ENCODE measurements at regions not wholly inside any gene's neighbourhood (a gene's known extent, or its start where the extent isn't known, plus 50 kb on each side); places are given as distances from the start of the nearest gene placed in this dataset.

GRCh38 chr6:155890409-155890808 lies 434.8 kb upstream of the NOX3 start:
- H3K27me3 Mint-ChIP-seq (ENCODE audit: unreplicated experiment): no peaks in the 10 kb centered on the region
- no peak overlapping the region for H3K4me3 Mint-ChIP-seq (ENCODE audit: low read depth, unreplicated experiment)
- CTCF ChIA-PET: interaction anchor here (1.0 kb wide), 1 partner anchor 12 kb away, joined by 4 read pairs; no protein-coding TSS in a partner anchor
- H3K4me1 Mint-ChIP-seq (ENCODE audit: low read depth, unreplicated experiment): no peaks in the 10 kb centered on the region
- peaks cover 6% of the 10 kb centered on the region for H3K9me3 Mint-ChIP-seq (ENCODE audit: low read depth, unreplicated experiment)
- intact Hi-C loops (cut with micrococcal nuclease; ENCODE audit: unreplicated experiment): no loop called here
- H3K36me3 Mint-ChIP-seq (ENCODE audit: insufficient read depth, unreplicated experiment): no peaks in the 10 kb centered on the region
- TF ChIP-seq, protein P1, sequence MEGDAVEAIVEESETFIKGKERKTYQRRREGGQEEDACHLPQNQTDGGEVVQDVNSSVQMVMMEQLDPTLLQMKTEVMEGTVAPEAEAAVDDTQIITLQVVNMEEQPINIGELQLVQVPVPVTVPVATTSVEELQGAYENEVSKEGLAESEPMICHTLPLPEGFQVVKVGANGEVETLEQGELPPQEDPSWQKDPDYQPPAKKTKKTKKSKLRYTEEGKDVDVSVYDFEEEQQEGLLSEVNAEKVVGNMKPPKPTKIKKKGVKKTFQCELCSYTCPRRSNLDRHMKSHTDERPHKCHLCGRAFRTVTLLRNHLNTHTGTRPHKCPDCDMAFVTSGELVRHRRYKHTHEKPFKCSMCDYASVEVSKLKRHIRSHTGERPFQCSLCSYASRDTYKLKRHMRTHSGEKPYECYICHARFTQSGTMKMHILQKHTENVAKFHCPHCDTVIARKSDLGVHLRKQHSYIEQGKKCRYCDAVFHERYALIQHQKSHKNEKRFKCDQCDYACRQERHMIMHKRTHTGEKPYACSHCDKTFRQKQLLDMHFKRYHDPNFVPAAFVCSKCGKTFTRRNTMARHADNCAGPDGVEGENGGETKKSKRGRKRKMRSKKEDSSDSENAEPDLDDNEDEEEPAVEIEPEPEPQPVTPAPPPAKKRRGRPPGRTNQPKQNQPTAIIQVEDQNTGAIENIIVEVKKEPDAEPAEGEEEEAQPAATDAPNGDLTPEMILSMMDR (IDR thresholded peaks at IDR 0.05; ENCODE audit: unreplicated experiment): no peak
- BruUV-seq (replicated peaks): no TSS peak
- H3K27ac Mint-ChIP-seq (ENCODE audit: unreplicated experiment): no peak overlapping the region
- no peak for DNase-seq

DNA sequence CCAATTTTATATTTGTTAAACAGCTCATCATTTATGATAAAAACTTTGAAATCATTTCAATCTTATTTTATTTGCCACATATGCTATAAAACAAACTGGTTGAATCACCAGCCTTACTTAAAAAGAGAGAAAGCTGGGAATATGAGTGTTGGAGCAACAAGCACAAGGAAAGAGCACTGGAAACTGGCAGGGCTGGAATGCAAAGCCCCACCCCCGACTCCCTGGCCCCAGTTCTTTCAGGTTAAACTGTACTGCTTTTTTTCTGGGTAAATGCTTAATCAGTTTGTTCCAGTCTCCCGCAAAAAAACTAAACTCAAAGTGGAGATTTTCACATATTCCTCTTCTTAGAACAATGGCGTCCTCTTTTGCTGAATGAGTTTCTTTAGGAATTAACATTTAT lies 433.8 kb upstream of the NOX3 start:
- intact Hi-C loops (cut with micrococcal nuclease; ENCODE audit: unreplicated experiment): no loop called here
- BruUV-seq (replicated peaks): no TSS peak
- CTCF ChIA-PET: no interaction called here
- no peak overlapping the region for H3K4me3 Mint-ChIP-seq (ENCODE audit: low read depth, unreplicated experiment)
- peaks cover 8% of the 10 kb centered on the region for H3K9me3 Mint-ChIP-seq (ENCODE audit: low read depth, unreplicated experiment)
- no peak for DNase-seq
- no peaks in the 10 kb centered on the region for H3K27me3 Mint-ChIP-seq (ENCODE audit: unreplicated experiment)
- no peaks in the 10 kb centered on the region for H3K36me3 Mint-ChIP-seq (ENCODE audit: insufficient read depth, unreplicated experiment)
- H3K4me1 Mint-ChIP-seq (ENCODE audit: low read depth, unreplicated experiment): peaks cover 5% of the 10 kb centered on the region
- no peak overlapping the region for H3K27ac Mint-ChIP-seq (ENCODE audit: unreplicated experiment)
- TF ChIP-seq, protein P1 (IDR thresholded peaks at IDR 0.05; ENCODE audit: unreplicated experiment): no peak

- Mint-ChIP-seq H3K4me1 (ENCODE audit: low read depth, unreplicated experiment) (peaks cover 18% of the 10 kb centered on the region), H3K27ac (ENCODE audit: unreplicated experiment) (no peak overlapping the region), H3K36me3 (ENCODE audit: insufficient read depth, unreplicated experiment) (no peaks in the 10 kb centered on the region), H3K4me3 (ENCODE audit: low read depth, unreplicated experiment) (no peak overlapping the region), H3K27me3 (ENCODE audit: unreplicated experiment) (no peaks in the 10 kb centered on the region), H3K9me3 (ENCODE audit: low read depth, unreplicated experiment) (peaks cover 8% of the 10 kb centered on the region)
- CTCF ChIA-PET: interaction anchor here (0.6 kb wide), 1 partner anchor 9 kb away, joined by 3 read pairs; no protein-coding TSS in a partner anchor
- no TSS peak for BruUV-seq (replicated peaks)
- TF ChIP-seq, protein P1 (IDR thresholded peaks at IDR 0.05; ENCODE audit: unreplicated experiment): no peak
- intact Hi-C loops (cut with micrococcal nuclease; ENCODE audit: unreplicated experiment): no loop called here
- no peak for DNase-seq
Measured at GRCh38 chr6:155887421-155887820, 431.8 kb upstream of the NOX3 start.

DNA sequence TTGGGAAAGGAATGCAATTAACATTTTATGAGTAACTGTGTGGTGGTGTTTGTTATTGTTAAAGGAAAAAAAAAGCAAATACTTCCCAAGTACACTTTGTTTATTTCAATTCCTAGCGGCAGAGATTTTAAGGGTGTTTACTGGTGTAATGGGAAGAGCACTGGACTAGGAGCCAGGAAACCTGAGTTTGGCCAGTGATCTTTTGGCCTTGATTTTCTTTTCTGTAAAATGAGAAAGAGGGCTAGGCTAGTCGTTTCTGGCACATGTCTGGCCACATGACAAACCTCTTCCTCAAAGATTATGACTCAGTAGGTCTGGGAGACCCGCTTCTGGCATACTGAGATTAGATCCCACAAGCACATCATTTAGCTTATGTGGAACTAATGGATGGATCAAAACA lies 428.1 kb upstream of the NOX3 start:
- H3K36me3 Mint-ChIP-seq (ENCODE audit: insufficient read depth, unreplicated experiment): peaks cover 6% of the 10 kb centered on the region
- TF ChIP-seq, protein P1 (IDR thresholded peaks at IDR 0.05; ENCODE audit: unreplicated experiment): no peak
- no peak for DNase-seq
- CTCF ChIA-PET: no interaction called here
- intact Hi-C loops (cut with micrococcal nuclease; ENCODE audit: unreplicated experiment): loop anchor here (5.0 kb wide), 2 partner anchors 86 to 101 kb away; no protein-coding TSS in a partner anchor
- H3K4me1 Mint-ChIP-seq (ENCODE audit: low read depth, unreplicated experiment): peaks cover 37% of the 10 kb centered on the region
- H3K27me3 Mint-ChIP-seq (ENCODE audit: unreplicated experiment): no peaks in the 10 kb centered on the region
- peaks cover 8% of the 10 kb centered on the region for H3K9me3 Mint-ChIP-seq (ENCODE audit: low read depth, unreplicated experiment)
- no TSS peak for BruUV-seq (replicated peaks)
- H3K4me3 Mint-ChIP-seq (ENCODE audit: low read depth, unreplicated experiment): no peak overlapping the region
- peak overlapping the region; percentile 64 for H3K27ac Mint-ChIP-seq (ENCODE audit: unreplicated experiment)
